ENCODE measurements at regions not wholly inside any gene's neighbourhood (a gene's known extent, or its start where the extent isn't known, plus 50 kb on each side); places are given as distances from the start of the nearest gene placed in this dataset.

GRCh38 chr5:66452109-66452508 lies 144.1 kb upstream of the MAST4 start:
- TF ChIP-seq, protein P1, sequence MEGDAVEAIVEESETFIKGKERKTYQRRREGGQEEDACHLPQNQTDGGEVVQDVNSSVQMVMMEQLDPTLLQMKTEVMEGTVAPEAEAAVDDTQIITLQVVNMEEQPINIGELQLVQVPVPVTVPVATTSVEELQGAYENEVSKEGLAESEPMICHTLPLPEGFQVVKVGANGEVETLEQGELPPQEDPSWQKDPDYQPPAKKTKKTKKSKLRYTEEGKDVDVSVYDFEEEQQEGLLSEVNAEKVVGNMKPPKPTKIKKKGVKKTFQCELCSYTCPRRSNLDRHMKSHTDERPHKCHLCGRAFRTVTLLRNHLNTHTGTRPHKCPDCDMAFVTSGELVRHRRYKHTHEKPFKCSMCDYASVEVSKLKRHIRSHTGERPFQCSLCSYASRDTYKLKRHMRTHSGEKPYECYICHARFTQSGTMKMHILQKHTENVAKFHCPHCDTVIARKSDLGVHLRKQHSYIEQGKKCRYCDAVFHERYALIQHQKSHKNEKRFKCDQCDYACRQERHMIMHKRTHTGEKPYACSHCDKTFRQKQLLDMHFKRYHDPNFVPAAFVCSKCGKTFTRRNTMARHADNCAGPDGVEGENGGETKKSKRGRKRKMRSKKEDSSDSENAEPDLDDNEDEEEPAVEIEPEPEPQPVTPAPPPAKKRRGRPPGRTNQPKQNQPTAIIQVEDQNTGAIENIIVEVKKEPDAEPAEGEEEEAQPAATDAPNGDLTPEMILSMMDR (IDR thresholded peaks at IDR 0.05; ENCODE audit: low read length) = no peak
- TF ChIP-seq EZH2 (IDR thresholded peaks at IDR 0.05; ENCODE audit: borderline replicate concordance, low read length) = no peak
